ENCODE measurements at regions not wholly inside any gene's neighbourhood (a gene's known extent, or its start where the extent isn't known, plus 50 kb on each side); places are given as distances from the start of the nearest gene placed in this dataset.

- TF ChIP-seq CTCF (conservative IDR thresholded peaks at IDR 0.05; ENCODE audit: low read length) (no peak), EZH2phosphoT487 (IDR thresholded peaks at IDR 0.05; ENCODE audit: borderline replicate concordance) (no peak)
Measured at GRCh38 chr11:71081704-71082230, 170.6 kb downstream of the SHANK2 start.
